ENCODE measurements at regions not wholly inside any gene's neighbourhood (a gene's known extent, or its start where the extent isn't known, plus 50 kb on each side); places are given as distances from the start of the nearest gene placed in this dataset.

- TF ChIP-seq CTCF (IDR thresholded peaks at IDR 0.05; ENCODE audit: control insufficient read depth, extremely low read depth, insufficient read depth), result no peak
- no peak overlapping the region for H3K4me3 ChIP-seq (ENCODE audit: low read depth, low read length)
- no peak for DNase-seq (ENCODE audit: low read depth)
These were observed 1042.8 kb downstream of the BRD1 start for GRCh38 chr22:48784701-48785503.

GRCh38 chr22:48783821-48784266 is 1043.8 kb downstream of the BRD1 start:
- H3K4me3 ChIP-seq (ENCODE audit: low read depth, low read length), result no peak overlapping the region
- no peak for TF ChIP-seq CTCF (IDR thresholded peaks at IDR 0.05; ENCODE audit: control insufficient read depth, extremely low read depth, insufficient read depth)
- DNase-seq (ENCODE audit: low read depth), result no peak

- DNase-seq (ENCODE audit: low read depth), result no peak
- TF ChIP-seq CTCF (IDR thresholded peaks at IDR 0.05; ENCODE audit: control insufficient read depth, extremely low read depth, insufficient read depth), result peak; percentile 66
- H3K4me3 ChIP-seq (ENCODE audit: low read depth, low read length), result no peak overlapping the region
These were observed 1044.7 kb downstream of the BRD1 start for GRCh38 chr22:48782811-48783511.

- no peak for DNase-seq (ENCODE audit: low read depth)
- no peak overlapping the region for H3K4me3 ChIP-seq (ENCODE audit: low read depth, low read length)
- no peak for TF ChIP-seq CTCF (IDR thresholded peaks at IDR 0.05; ENCODE audit: control insufficient read depth, extremely low read depth, insufficient read depth)
These were observed 1045.3 kb downstream of the BRD1 start for GRCh38 chr22:48782326-48782725.

- H3K4me3 ChIP-seq (ENCODE audit: low read depth, low read length), result no peak overlapping the region
- no peak for DNase-seq (ENCODE audit: low read depth)
- TF ChIP-seq CTCF (IDR thresholded peaks at IDR 0.05; ENCODE audit: control insufficient read depth, extremely low read depth, insufficient read depth), result no peak
These were observed 1045.8 kb downstream of the BRD1 start for GRCh38 chr22:48781868-48782267.

- TF ChIP-seq CTCF (IDR thresholded peaks at IDR 0.05; ENCODE audit: control insufficient read depth, extremely low read depth, insufficient read depth), result no peak
- no peak for DNase-seq (ENCODE audit: low read depth)
- no peak overlapping the region for H3K4me3 ChIP-seq (ENCODE audit: low read depth, low read length)
These were observed 1046.3 kb downstream of the BRD1 start for GRCh38 chr22:48781391-48781790.
